ENCODE measurements at regions not wholly inside any gene's neighbourhood (a gene's known extent, or its start where the extent isn't known, plus 50 kb on each side); places are given as distances from the start of the nearest gene placed in this dataset.
"Not testable (repeated sequence)": the region's sequence is repeated elsewhere in the genome, so short reads cannot be mapped to it uniquely, and the experiment has no call there.

GRCh38 chr5:38622723-38623129, 66.3 kb upstream of the LIFR start (continued):
- TF ChIP-seq BRCA1 (IDR thresholded peaks at IDR 0.05; ENCODE audit: low read depth, low read length): no peak

GRCh38 chr5:38624541-38624940, 68.1 kb upstream of the LIFR start:
- H3K27ac ChIP-seq (ENCODE audit: low read depth, low read length); H2BK120ac ChIP-seq (replicated peaks; ENCODE audit: low read depth, low read length); H3K79me1 ChIP-seq (ENCODE audit: low read depth, low read length); H3K56ac ChIP-seq (replicated peaks; ENCODE audit: insufficient read length, low read depth, low read length); DNase-seq (ENCODE audit: low read depth in 1 of 2, low spot score in 2 of 2); H3K18ac ChIP-seq (ENCODE audit: extremely low read depth, low read length); H3K4me2 ChIP-seq (ENCODE audit: insufficient read depth in 1 of 2, low read depth in 2 of 2, low read length in 2 of 2); H3K9ac ChIP-seq (replicated peaks in 1 of 4; ENCODE audit: extremely low read depth in 1 of 4, low read depth in 3 of 4, low read length in 3 of 4); H3K23me2 ChIP-seq (ENCODE audit: low read depth, low read length); H4K5ac ChIP-seq (ENCODE audit: insufficient read length, low read depth, low read length); H3K27me3 ChIP-seq (replicated peaks in 1 of 4; ENCODE audit: control insufficient read depth in 3 of 4, extremely low read depth in 1 of 4, insufficient read depth in 3 of 4, low read length in 3 of 4); H3K4me1 ChIP-seq (replicated peaks in 1 of 4; ENCODE audit: control insufficient read depth in 3 of 4, insufficient read depth in 4 of 4, low read length in 3 of 4); H3K36me3 ChIP-seq (ENCODE audit: control insufficient read depth in 2 of 4, insufficient read depth in 4 of 4, low read length in 3 of 4); H3K14ac ChIP-seq (ENCODE audit: insufficient read length); H3K9me3 ChIP-seq (ENCODE audit: insufficient read depth in 2 of 2, low read depth in 1 of 2, low read length in 1 of 2); H2AK5ac ChIP-seq (ENCODE audit: low read depth, low read length); H3K4me3 ChIP-seq (ENCODE audit: extremely low read depth in 1 of 4, insufficient read depth in 2 of 4, low read depth in 3 of 4, low read length in 4 of 4); H2BK5ac ChIP-seq (ENCODE audit: low read depth, low read length); H3K4ac ChIP-seq (replicated peaks; ENCODE audit: insufficient read length, low read depth, low read length); H2AFZ ChIP-seq (ENCODE audit: low read length); H4K91ac ChIP-seq (replicated peaks; ENCODE audit: insufficient read length, low read length); H3K23ac ChIP-seq (ENCODE audit: insufficient read length); H2BK20ac ChIP-seq (ENCODE audit: low read length); H2BK12ac ChIP-seq (ENCODE audit: low read depth, low read length); H4K20me1 ChIP-seq (replicated peaks in 1 of 2; ENCODE audit: control insufficient read depth in 1 of 2, insufficient read depth in 2 of 2, low read length in 2 of 2); POLR2A ChIA-PET (ENCODE audit: partially characterized antibody); H4K8ac ChIP-seq (ENCODE audit: extremely low read depth, insufficient read depth, low read length); H3K79me2 ChIP-seq (ENCODE audit: control insufficient read depth in 1 of 2, insufficient read depth in 2 of 2, low read length in 2 of 2); H2BK15ac ChIP-seq (ENCODE audit: low read length); FAIRE-seq: not testable (repeated sequence)
- CTCF ChIA-PET (ENCODE audit: partially characterized antibody): interaction anchor here (0.7 kb wide), 2 partner anchors 12 to 17 kb away, joined by 3 read pairs; no protein-coding TSS in a partner anchor
- WGBS, 2 experiments (ENCODE audit: extremely low coverage in 1 of 2, insufficient coverage in 1 of 2, insufficient read length in 1 of 2, insufficient replicate concordance in 2 of 2, low coverage in 1 of 2, low lambda C conversion rate in 2 of 2, missing lambda C conversion rate in 1 of 2): 88% methylated on average over 12 of the region's 12 CpGs; no CpG with 5 or more reads in 1 of the 2 experiments

Data from H1 (cell line).